Liver (tissue), 8 donors: ENCODE measurements at regions not wholly inside any gene's neighbourhood (a gene's known extent, or its start where the extent isn't known, plus 50 kb on each side); places are given as distances from the start of the nearest gene placed in this dataset.

ENCODE experiments used
- DNase-seq: peaks from one replicate; pipeline ENCODE4 v3.0.0-alpha.2; 2017; ENCODE audit warnings: low spot score
- H3K27ac ChIP-seq, 2 donors: one replicate each; pipeline ENCODE4 v1.7.0; 2013; ENCODE audit warnings: inconsistent platforms in 2 of 2, low read length in 2 of 2, control low read depth in 1 of 2, low read depth in 1 of 2, mild to moderate bottlenecking in 1 of 2
- H3K27me3 ChIP-seq, 4 donors: one replicate each; pipeline versions ENCODE4 v1.6.1 to v1.7.0; 2013; ENCODE audit warnings: low read length in 3 of 4, inconsistent platforms in 1 of 4, mild to moderate bottlenecking in 1 of 4, moderate library complexity in 1 of 4; ENCODE audit not compliant: control insufficient read depth in 4 of 4, insufficient read depth in 4 of 4
- H3K36me3 ChIP-seq, 4 donors: one replicate each; pipeline versions ENCODE4 v1.6.1 to v1.7.0; 2013; ENCODE audit warnings: low read length in 3 of 4, mild to moderate bottlenecking in 3 of 4, low read depth in 1 of 4, moderate library complexity in 1 of 4; ENCODE audit not compliant: control insufficient read depth in 4 of 4, insufficient read depth in 3 of 4
- H3K4me1 ChIP-seq, 4 donors: one replicate each; pipeline versions ENCODE4 v1.6.1 to v1.7.0; 2013; ENCODE audit warnings: low read length in 3 of 4, mild to moderate bottlenecking in 3 of 4, moderate library complexity in 1 of 4; ENCODE audit not compliant: control insufficient read depth in 4 of 4, insufficient read depth in 4 of 4
- H3K4me3 ChIP-seq, 3 donors: one replicate each; pipeline versions ENCODE4 v1.6.1 to v1.7.0; 2013; ENCODE audit warnings: low read length in 3 of 3, control low read depth in 1 of 3, low read depth in 1 of 3, mild to moderate bottlenecking in 1 of 3
- H3K9ac ChIP-seq, 2 donors: one replicate each; pipeline ENCODE4 v1.7.0; 2013; ENCODE audit warnings: low read length in 2 of 2, mild to moderate bottlenecking in 2 of 2, moderate library complexity in 2 of 2, control low read depth in 1 of 2, low read depth in 1 of 2
- H3K9me3 ChIP-seq, 4 donors: one replicate each; pipeline versions ENCODE4 v1.6.1 to v1.7.0; 2013; ENCODE audit warnings: low read length in 3 of 4; ENCODE audit not compliant: control insufficient read depth in 4 of 4
- EGR1 ChIP-seq, 2 donors: IDR thresholded peaks; 2 replicates each; pipeline ENCODE4 v1.6.1; 2016 to 2018; ENCODE audit warnings: antibody characterized with exemption in 2 of 2, low read depth in 2 of 2
- FOXA1 ChIP-seq: IDR thresholded peaks from 2 replicates; pipeline ENCODE4 v1.6.1; 2016; ENCODE audit warnings: antibody characterized with exemption
- GABPA ChIP-seq, 2 donors: IDR thresholded peaks in 1 of 2; conservative IDR thresholded peaks in 1 of 2; 2 replicates each; pipeline ENCODE4 v1.6.1; 2016; ENCODE audit warnings: antibody characterized with exemption in 2 of 2, mild to moderate bottlenecking in 1 of 2, moderate library complexity in 1 of 2
- HNF4A ChIP-seq, 2 donors: conservative IDR thresholded peaks; 2 replicates each; pipeline ENCODE4 v1.6.1; 2016; ENCODE audit warnings: antibody characterized with exemption in 2 of 2, mild to moderate bottlenecking in 2 of 2
- JUND ChIP-seq, 2 donors: IDR thresholded peaks; 2 replicates each; pipeline ENCODE4 v1.6.1; 2016; ENCODE audit warnings: antibody characterized with exemption in 2 of 2
- NR2F2 ChIP-seq: IDR thresholded peaks from 2 replicates; pipeline ENCODE4 v1.6.1; 2016; ENCODE audit warnings: antibody characterized with exemption
- RAD21 ChIP-seq, 2 donors: IDR thresholded peaks; 2 replicates each; pipeline ENCODE4 v1.6.1; 2016; ENCODE audit warnings: antibody characterized with exemption in 2 of 2, mild to moderate bottlenecking in 2 of 2
- RXRA ChIP-seq, 2 donors: IDR thresholded peaks; 2 replicates each; pipeline ENCODE4 v1.6.1; 2017 to 2018; ENCODE audit warnings: antibody characterized with exemption in 2 of 2, mild to moderate bottlenecking in 1 of 2
- SP1 ChIP-seq: IDR thresholded peaks from 2 replicates; pipeline ENCODE4 v1.6.1; 2018; ENCODE audit warnings: antibody characterized with exemption, mild to moderate bottlenecking
- TAF1 ChIP-seq: conservative IDR thresholded peaks from 2 replicates; pipeline ENCODE4 v1.6.1; 2016; ENCODE audit warnings: antibody characterized with exemption, mild to moderate bottlenecking
- YY1 ChIP-seq: IDR thresholded peaks from 2 replicates; pipeline ENCODE4 v1.6.1; 2016; ENCODE audit warnings: antibody characterized with exemption, mild to moderate bottlenecking
- WGBS: extraction: QIAGEN DNeasy Blood & Tissue Kit; methylation state at CpG from one replicate; pipeline ENCODE4 v1.1.7; 2013; 5-methylcytosine and 5-hydroxymethylcytosine counted together
- TF ChIP-seq, protein P1 (sequence below): IDR thresholded peaks from 2 replicates; pipeline ENCODE4 v1.6.1; 2016; ENCODE audit warnings: antibody characterized with exemption
- TF ChIP-seq, protein P2 (sequence below): IDR thresholded peaks from 2 replicates; pipeline ENCODE4 v1.6.1; 2016; ENCODE audit warnings: antibody characterized with exemption, mild to moderate bottlenecking
- TF ChIP-seq, protein P3 (sequence below): fragments of 150-350 bp; IDR thresholded peaks from 2 replicates; pipeline ENCODE4 v1.5.1; 2017; ENCODE audit warnings: improper control_type of control experiment, low read depth, low read length; ENCODE audit not compliant: missing input control
- donor health status: healthy.
- donor health status: healthy.
- donor health status: healthy.
- donor health status: healthy.
- donor health status: healthy.

DNA sequence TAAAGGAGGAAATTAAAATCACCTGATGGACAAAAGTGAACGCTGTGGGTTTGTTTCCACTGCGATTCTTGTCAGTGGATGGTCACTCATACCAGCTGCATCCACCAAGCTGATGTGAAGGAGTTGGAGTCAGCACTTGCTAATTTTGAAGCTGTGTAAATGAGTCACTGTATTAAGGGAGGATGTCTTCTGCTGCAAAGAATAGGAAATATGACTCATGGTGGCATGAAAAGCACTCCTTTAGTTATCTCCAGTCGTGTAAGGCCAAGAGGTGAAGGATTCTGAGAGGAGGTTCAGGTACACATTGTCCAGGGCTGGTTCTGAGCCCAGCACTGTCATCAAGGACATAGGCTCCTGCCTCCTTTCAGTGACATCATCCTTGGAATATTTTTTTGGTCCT, 71.7 kb upstream of the SKOR2 start:
- no peak overlapping the region for H3K27ac ChIP-seq
- H3K9me3 ChIP-seq: no peaks in the 10 kb centered on the region
- WGBS: 75% methylated on average over 3 of the region's 3 CpGs
- TF ChIP-seq NR2F2: no peak
- TF ChIP-seq TAF1: no peak
- no peak for TF ChIP-seq YY1
- TF ChIP-seq, protein P1, sequence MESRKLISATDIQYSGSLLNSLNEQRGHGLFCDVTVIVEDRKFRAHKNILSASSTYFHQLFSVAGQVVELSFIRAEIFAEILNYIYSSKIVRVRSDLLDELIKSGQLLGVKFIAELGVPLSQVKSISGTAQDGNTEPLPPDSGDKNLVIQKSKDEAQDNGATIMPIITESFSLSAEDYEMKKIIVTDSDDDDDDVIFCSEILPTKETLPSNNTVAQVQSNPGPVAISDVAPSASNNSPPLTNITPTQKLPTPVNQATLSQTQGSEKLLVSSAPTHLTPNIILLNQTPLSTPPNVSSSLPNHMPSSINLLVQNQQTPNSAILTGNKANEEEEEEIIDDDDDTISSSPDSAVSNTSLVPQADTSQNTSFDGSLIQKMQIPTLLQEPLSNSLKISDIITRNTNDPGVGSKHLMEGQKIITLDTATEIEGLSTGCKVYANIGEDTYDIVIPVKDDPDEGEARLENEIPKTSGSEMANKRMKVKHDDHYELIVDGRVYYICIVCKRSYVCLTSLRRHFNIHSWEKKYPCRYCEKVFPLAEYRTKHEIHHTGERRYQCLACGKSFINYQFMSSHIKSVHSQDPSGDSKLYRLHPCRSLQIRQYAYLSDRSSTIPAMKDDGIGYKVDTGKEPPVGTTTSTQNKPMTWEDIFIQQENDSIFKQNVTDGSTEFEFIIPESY: no peak
- TF ChIP-seq SP1: no peak
- no peak for TF ChIP-seq EGR1 (IDR thresholded peaks at IDR 0.05; ENCODE audit: low read depth in 2 of 2)
- TF ChIP-seq HNF4A (conservative IDR thresholded peaks at IDR 0.05): no peak
- TF ChIP-seq GABPA (IDR thresholded peaks at IDR 0.05 in 1 of 2, conservative IDR thresholded peaks at IDR 0.05 in 1 of 2): no peak
- no peak for TF ChIP-seq RXRA (IDR thresholded peaks at IDR 0.05)
- TF ChIP-seq, protein P2, sequence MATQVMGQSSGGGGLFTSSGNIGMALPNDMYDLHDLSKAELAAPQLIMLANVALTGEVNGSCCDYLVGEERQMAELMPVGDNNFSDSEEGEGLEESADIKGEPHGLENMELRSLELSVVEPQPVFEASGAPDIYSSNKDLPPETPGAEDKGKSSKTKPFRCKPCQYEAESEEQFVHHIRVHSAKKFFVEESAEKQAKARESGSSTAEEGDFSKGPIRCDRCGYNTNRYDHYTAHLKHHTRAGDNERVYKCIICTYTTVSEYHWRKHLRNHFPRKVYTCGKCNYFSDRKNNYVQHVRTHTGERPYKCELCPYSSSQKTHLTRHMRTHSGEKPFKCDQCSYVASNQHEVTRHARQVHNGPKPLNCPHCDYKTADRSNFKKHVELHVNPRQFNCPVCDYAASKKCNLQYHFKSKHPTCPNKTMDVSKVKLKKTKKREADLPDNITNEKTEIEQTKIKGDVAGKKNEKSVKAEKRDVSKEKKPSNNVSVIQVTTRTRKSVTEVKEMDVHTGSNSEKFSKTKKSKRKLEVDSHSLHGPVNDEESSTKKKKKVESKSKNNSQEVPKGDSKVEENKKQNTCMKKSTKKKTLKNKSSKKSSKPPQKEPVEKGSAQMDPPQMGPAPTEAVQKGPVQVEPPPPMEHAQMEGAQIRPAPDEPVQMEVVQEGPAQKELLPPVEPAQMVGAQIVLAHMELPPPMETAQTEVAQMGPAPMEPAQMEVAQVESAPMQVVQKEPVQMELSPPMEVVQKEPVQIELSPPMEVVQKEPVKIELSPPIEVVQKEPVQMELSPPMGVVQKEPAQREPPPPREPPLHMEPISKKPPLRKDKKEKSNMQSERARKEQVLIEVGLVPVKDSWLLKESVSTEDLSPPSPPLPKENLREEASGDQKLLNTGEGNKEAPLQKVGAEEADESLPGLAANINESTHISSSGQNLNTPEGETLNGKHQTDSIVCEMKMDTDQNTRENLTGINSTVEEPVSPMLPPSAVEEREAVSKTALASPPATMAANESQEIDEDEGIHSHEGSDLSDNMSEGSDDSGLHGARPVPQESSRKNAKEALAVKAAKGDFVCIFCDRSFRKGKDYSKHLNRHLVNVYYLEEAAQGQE: no peak
- no peak for TF ChIP-seq JUND (IDR thresholded peaks at IDR 0.05)
- TF ChIP-seq, protein P3, sequence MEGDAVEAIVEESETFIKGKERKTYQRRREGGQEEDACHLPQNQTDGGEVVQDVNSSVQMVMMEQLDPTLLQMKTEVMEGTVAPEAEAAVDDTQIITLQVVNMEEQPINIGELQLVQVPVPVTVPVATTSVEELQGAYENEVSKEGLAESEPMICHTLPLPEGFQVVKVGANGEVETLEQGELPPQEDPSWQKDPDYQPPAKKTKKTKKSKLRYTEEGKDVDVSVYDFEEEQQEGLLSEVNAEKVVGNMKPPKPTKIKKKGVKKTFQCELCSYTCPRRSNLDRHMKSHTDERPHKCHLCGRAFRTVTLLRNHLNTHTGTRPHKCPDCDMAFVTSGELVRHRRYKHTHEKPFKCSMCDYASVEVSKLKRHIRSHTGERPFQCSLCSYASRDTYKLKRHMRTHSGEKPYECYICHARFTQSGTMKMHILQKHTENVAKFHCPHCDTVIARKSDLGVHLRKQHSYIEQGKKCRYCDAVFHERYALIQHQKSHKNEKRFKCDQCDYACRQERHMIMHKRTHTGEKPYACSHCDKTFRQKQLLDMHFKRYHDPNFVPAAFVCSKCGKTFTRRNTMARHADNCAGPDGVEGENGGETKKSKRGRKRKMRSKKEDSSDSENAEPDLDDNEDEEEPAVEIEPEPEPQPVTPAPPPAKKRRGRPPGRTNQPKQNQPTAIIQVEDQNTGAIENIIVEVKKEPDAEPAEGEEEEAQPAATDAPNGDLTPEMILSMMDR: no peak
- TF ChIP-seq FOXA1: no peak
- H3K4me3 ChIP-seq: no peak overlapping the region
- H3K4me1 ChIP-seq: no peaks in the 10 kb centered on the region
- peaks cover 0 to 5% (median 0%) of the 10 kb centered on the region in 4 donors for H3K27me3 ChIP-seq
- H3K36me3 ChIP-seq: no peaks in the 10 kb centered on the region
- no peak overlapping the region for H3K9ac ChIP-seq
- DNase-seq: no peak

GRCh38 chr18:47321815-47322214, 70.4 kb upstream of the SKOR2 start:
- TF ChIP-seq, protein P1: no peak
- TF ChIP-seq JUND (IDR thresholded peaks at IDR 0.05): no peak
- no peak for TF ChIP-seq EGR1 (IDR thresholded peaks at IDR 0.05; ENCODE audit: low read depth in 2 of 2)
- TF ChIP-seq, protein P2: no peak
- TF ChIP-seq RAD21 (IDR thresholded peaks at IDR 0.05): no peak
- Histone ChIP-seq H3K36me3 (no peaks in the 10 kb centered on the region), H3K4me3 (no peak overlapping the region), H3K9ac (no peak overlapping the region), H3K9me3 (no peaks in the 10 kb centered on the region), H3K27ac (no peak overlapping the region), H3K27me3 (peaks cover 0 to 5% (median 0%) of the 10 kb centered on the region in 4 donors), H3K4me1 (no peaks in the 10 kb centered on the region)
- DNase-seq: no peak
- WGBS: 86% methylated on average over 3 of the region's 3 CpGs
